IMR-90 (cell line): ENCODE measurements at regions not wholly inside any gene's neighbourhood (a gene's known extent, or its start where the extent isn't known, plus 50 kb on each side); places are given as distances from the start of the nearest gene placed in this dataset.

Experiments used
- ATAC-seq: fragments of 200-7000 bp; cut with Tn5 transposase; 2 replicates; pipeline ENCODE4 v1.9.1; 2020; ENCODE audit warnings: low read depth, mild to moderate bottlenecking, moderate library complexity
- BruUV-seq: library from RNA; stranded (reverse); fragments of 400-500 nt; replicated peaks from 2 replicates; lab custom pipeline; 2021; lab: Mats Ljungman, UMichigan
- CTCF ChIA-PET: fragments of 300-600 bp; formaldehyde crosslinking; extraction: SDS; loops from one replicate; lab custom pipeline; 2021; ENCODE audit warnings: antibody characterized with exemption; lab: Yijun Ruan, JAX
- POLR2A ChIA-PET: fragments of 300-600 bp; sonication (Branson Sonifier 250); formaldehyde crosslinking; loops from one replicate; lab custom pipeline; 2022; ENCODE audit warnings: antibody characterized with exemption; ENCODE audit not compliant: unreplicated experiment; lab: Charles Lee
- DNase-seq: peaks from one replicate; pipeline ENCODE4 v3.0.0; 2013
- H2AFZ ChIP-seq: replicated peaks from 2 replicates; pipeline ENCODE3; 2013; ENCODE audit warnings: low read length, mild to moderate bottlenecking; ENCODE audit not compliant: poor library complexity
- H2AK5ac ChIP-seq: 2 replicates; pipeline ENCODE4 v1.6.1; 2013; ENCODE audit warnings: low read depth, low read length, inconsistent platforms
- H2AK9ac ChIP-seq: replicated peaks from 2 replicates; pipeline ENCODE3; 2013; ENCODE audit warnings: mild to moderate bottlenecking, low read depth, low read length, moderate library complexity; ENCODE audit not compliant: poor library complexity
- H2BK120ac ChIP-seq: 2 replicates; pipeline ENCODE4 v1.6.1; 2013; ENCODE audit warnings: low read depth, low read length, inconsistent platforms
- H2BK15ac ChIP-seq: 3 replicates; pipeline ENCODE4 v1.6.1; 2013; ENCODE audit warnings: low read depth, low read length, inconsistent platforms
- H2BK20ac ChIP-seq: 2 replicates; pipeline ENCODE4 v1.6.1; 2013; ENCODE audit warnings: low read depth, mild to moderate bottlenecking, inconsistent platforms, low read length, moderate library complexity
- H2BK5ac ChIP-seq: 2 replicates; pipeline ENCODE4 v1.6.1; 2013; ENCODE audit warnings: mild to moderate bottlenecking, low read depth, low read length, inconsistent platforms; ENCODE audit not compliant: poor library complexity, severe bottlenecking
- H3K14ac ChIP-seq: replicated peaks from 2 replicates; pipeline ENCODE4 v1.6.1; 2013; ENCODE audit warnings: low read depth, low read length, inconsistent platforms
- H3K18ac ChIP-seq: 2 replicates; pipeline ENCODE4 v1.6.1; 2013; ENCODE audit warnings: low read depth, low read length, control low read depth
- H3K23ac ChIP-seq: 2 replicates; pipeline ENCODE4 v1.6.1; 2013; ENCODE audit warnings: low read depth, low read length, inconsistent platforms
- H3K27ac ChIP-seq: 2 replicates; pipeline ENCODE4 v1.5.1; 2013; ENCODE audit warnings: mild to moderate bottlenecking, control low read depth, low read length; ENCODE audit not compliant: insufficient read depth
- H3K27me3 ChIP-seq: 2 replicates; pipeline ENCODE4 v1.6.1; 2013; ENCODE audit warnings: low read length; ENCODE audit not compliant: control insufficient read depth, insufficient read depth
- H3K36me3 ChIP-seq: 2 replicates; pipeline ENCODE4 v1.6.1; 2013; ENCODE audit warnings: low read length, mixed read lengths; ENCODE audit not compliant: control insufficient read depth, insufficient read depth
- H3K4ac ChIP-seq: 2 replicates; pipeline ENCODE4 v1.6.1; 2013; ENCODE audit warnings: low read depth, low read length, inconsistent platforms
- H3K4me1 ChIP-seq: 2 replicates; pipeline ENCODE4 v1.6.1; 2013; ENCODE audit warnings: low read length, mixed read lengths; ENCODE audit not compliant: control insufficient read depth, insufficient read depth
- H3K4me2 ChIP-seq: 2 replicates; pipeline ENCODE4 v1.6.1; 2013; ENCODE audit warnings: low read depth, mild to moderate bottlenecking, control low read depth, low read length, moderate library complexity
- H3K4me3 ChIP-seq: 2 replicates; pipeline ENCODE4 v1.5.1; 2013; ENCODE audit warnings: low read depth, mild to moderate bottlenecking, control low read depth, low read length, moderate library complexity; ENCODE audit not compliant: insufficient read depth
- H3K56ac ChIP-seq: 2 replicates; pipeline ENCODE4 v1.6.1; 2013; ENCODE audit warnings: low read length, inconsistent platforms; ENCODE audit not compliant: insufficient read depth; ENCODE audit errors: extremely low read depth
- H3K79me1 ChIP-seq, 2 experiments: 2 replicates each; pipeline ENCODE4 v1.6.1; 2013; ENCODE audit warnings: low read length in 2 of 2, inconsistent platforms in 1 of 2, low read depth in 1 of 2
- H3K9ac ChIP-seq: 2 replicates; pipeline ENCODE4 v1.6.1; 2013; ENCODE audit warnings: low read depth, low read length, control low read depth
- H3K9me1 ChIP-seq: 2 replicates; pipeline ENCODE4 v1.6.1; 2013; ENCODE audit warnings: low read length, inconsistent platforms; ENCODE audit not compliant: insufficient read depth
- H3K9me3 ChIP-seq: 2 replicates; pipeline ENCODE4 v1.6.1; 2013; ENCODE audit warnings: low read length; ENCODE audit not compliant: control insufficient read depth, insufficient read depth
- H4K20me1 ChIP-seq: 2 replicates; pipeline ENCODE4 v1.6.1; 2013; ENCODE audit warnings: low read length, inconsistent platforms; ENCODE audit not compliant: insufficient read depth
- H4K5ac ChIP-seq: 2 replicates; pipeline ENCODE4 v1.6.1; 2013; ENCODE audit warnings: mild to moderate bottlenecking, low read depth, low read length, control low read depth
- H4K8ac ChIP-seq, 2 experiments: 2 replicates each; pipeline ENCODE4 v1.6.1; 2013; ENCODE audit warnings: low read depth in 2 of 2, low read length in 2 of 2, control low read depth in 1 of 2, inconsistent platforms in 1 of 2
- H4K91ac ChIP-seq: 2 replicates; pipeline ENCODE4 v1.6.1; 2013; ENCODE audit warnings: low read depth, low read length, inconsistent platforms; ENCODE audit not compliant: insufficient read depth
- BHLHE40 ChIP-seq: fragments of 150-350 bp; IDR thresholded peaks from 2 replicates; pipeline ENCODE4 v1.6.1; 2016; ENCODE audit warnings: mild to moderate bottlenecking, low read depth, low read length
- CEBPB ChIP-seq: IDR thresholded peaks from 2 replicates; pipeline ENCODE4 v1.6.1; 2012; ENCODE audit warnings: low read depth, low read length, improper control_type of control experiment
- CHD1 ChIP-seq: IDR thresholded peaks from 2 replicates; pipeline ENCODE4 v1.6.1; 2012; ENCODE audit warnings: low read depth, low read length, improper control_type of control experiment
- FOS ChIP-seq: fragments of 150-350 bp; IDR thresholded peaks from 2 replicates; pipeline ENCODE4 v1.6.1; 2016; ENCODE audit warnings: low read depth, low read length
- MXI1 ChIP-seq: IDR thresholded peaks from 2 replicates; pipeline ENCODE4 v1.6.1; 2012; ENCODE audit warnings: low read depth, mild to moderate bottlenecking, low read length, moderate library complexity, borderline replicate concordance
- RAD21 ChIP-seq: IDR thresholded peaks from 2 replicates; pipeline ENCODE4 v1.6.1; 2012; ENCODE audit warnings: low read length, improper control_type of control experiment
- RCOR1 ChIP-seq: IDR thresholded peaks from 2 replicates; pipeline ENCODE4 v1.6.1; 2012; ENCODE audit warnings: mild to moderate bottlenecking, low read length, improper control_type of control experiment; ENCODE audit not compliant: insufficient replicate concordance
- RFX5 ChIP-seq: IDR thresholded peaks from 2 replicates; pipeline ENCODE4 v1.8.0; 2012; ENCODE audit warnings: low read depth, mild to moderate bottlenecking, low read length, moderate library complexity
- WGBS, 2 experiments: methylation state at CpG; one replicate each; pipeline versions ENCODE4 v1.1.5 to v1.1.7; 2013; ENCODE audit warnings: missing lambda C conversion rate in 2 of 2; ENCODE audit not compliant: insufficient read length in 1 of 2; ENCODE audit errors: extremely low coverage in 2 of 2; 5-methylcytosine and 5-hydroxymethylcytosine counted together
- dilution Hi-C: fragments of 300-500 bp; cut with HindIII; formaldehyde crosslinking; loops from one replicate; pipeline ENCODE4 v1.14.3; 2018; ENCODE audit warnings: low sequenced_read_pairs; ENCODE audit not compliant: unreplicated experiment
- in situ Hi-C: fragments of 300-500 bp; cut with MboI; formaldehyde crosslinking; loops from 3 replicates; pipeline ENCODE4 v1.14.3; 2019; ENCODE audit warnings: low sequenced_read_pairs, inconsistent platforms, mixed read lengths
- intact Hi-C: fragments of 100-400 bp; cut with micrococcal nuclease; formaldehyde crosslinking; loops from 2 replicates; pipeline ENCODE4 v1.10.0; 2022

DNA sequence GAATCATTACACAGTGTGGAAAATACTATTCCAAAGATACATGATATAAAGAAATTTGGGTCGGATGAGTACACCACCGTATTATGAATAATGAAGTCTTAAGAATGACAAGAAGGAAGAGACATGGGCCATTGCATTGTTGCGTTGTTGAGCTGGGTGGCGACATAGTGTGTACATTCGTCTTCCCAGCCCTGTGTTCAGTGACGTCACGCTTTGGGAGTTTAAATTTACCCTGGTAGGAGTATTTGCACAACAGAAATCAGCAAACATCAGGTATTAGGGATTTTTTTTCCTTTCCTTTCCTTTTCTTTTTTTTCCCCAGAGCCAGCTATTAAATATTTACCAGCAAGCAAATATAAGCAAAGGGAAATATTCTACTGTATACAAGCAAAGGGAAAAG, 347.2 kb upstream of the NETO1 start:
- Histone ChIP-seq H3K79me1 (no peaks in the 10 kb centered on the region), H2BK20ac (no peak overlapping the region), H3K27me3 (no peaks in the 10 kb centered on the region), H3K36me3 (no peaks in the 10 kb centered on the region), H2BK120ac (no peak overlapping the region), H2BK15ac (no peak overlapping the region), H3K27ac (no peak overlapping the region), H4K91ac (no peak overlapping the region), H2BK5ac (no peak overlapping the region), H3K56ac (no peak overlapping the region), H2AK5ac (no peak overlapping the region), H3K14ac (no peak overlapping the region), H4K8ac (no peak overlapping the region), H3K9ac (no peak overlapping the region), H2AK9ac (no peak overlapping the region), H4K5ac (no peak overlapping the region), H2AFZ (no peak overlapping the region), H3K4ac (no peak overlapping the region), H3K18ac (no peak overlapping the region), H4K20me1 (no peaks in the 10 kb centered on the region), H3K23ac (no peak overlapping the region), H3K4me1 (no peaks in the 10 kb centered on the region), H3K4me3 (no peak overlapping the region), H3K9me3 (peaks cover 9% of the 10 kb centered on the region), H3K4me2 (no peak overlapping the region), H3K9me1 (no peaks in the 10 kb centered on the region)
- intact Hi-C loops (no loop called here), in situ Hi-C loops (no loop called here), dilution Hi-C loops (no loop called here)
- ATAC-seq (no peak), DNase-seq (no peak)
- ChIA-PET CTCF (no interaction called here), POLR2A (no interaction called here)
- no peak for TF ChIP-seq RFX5
- no peak for TF ChIP-seq CHD1
- no peak for TF ChIP-seq RCOR1
- no peak for TF ChIP-seq BHLHE40
- TF ChIP-seq MXI1: no peak
- TF ChIP-seq CEBPB: no peak
- no peak for TF ChIP-seq FOS
- TF ChIP-seq RAD21: no peak
- no CpG with 5 or more reads among the region's 7 CpGs for WGBS, 2 experiments
- no TSS peak for BruUV-seq
